ENCODE measurements at regions not wholly inside any gene's neighbourhood (a gene's known extent, or its start where the extent isn't known, plus 50 kb on each side); places are given as distances from the start of the nearest gene placed in this dataset.

DNA sequence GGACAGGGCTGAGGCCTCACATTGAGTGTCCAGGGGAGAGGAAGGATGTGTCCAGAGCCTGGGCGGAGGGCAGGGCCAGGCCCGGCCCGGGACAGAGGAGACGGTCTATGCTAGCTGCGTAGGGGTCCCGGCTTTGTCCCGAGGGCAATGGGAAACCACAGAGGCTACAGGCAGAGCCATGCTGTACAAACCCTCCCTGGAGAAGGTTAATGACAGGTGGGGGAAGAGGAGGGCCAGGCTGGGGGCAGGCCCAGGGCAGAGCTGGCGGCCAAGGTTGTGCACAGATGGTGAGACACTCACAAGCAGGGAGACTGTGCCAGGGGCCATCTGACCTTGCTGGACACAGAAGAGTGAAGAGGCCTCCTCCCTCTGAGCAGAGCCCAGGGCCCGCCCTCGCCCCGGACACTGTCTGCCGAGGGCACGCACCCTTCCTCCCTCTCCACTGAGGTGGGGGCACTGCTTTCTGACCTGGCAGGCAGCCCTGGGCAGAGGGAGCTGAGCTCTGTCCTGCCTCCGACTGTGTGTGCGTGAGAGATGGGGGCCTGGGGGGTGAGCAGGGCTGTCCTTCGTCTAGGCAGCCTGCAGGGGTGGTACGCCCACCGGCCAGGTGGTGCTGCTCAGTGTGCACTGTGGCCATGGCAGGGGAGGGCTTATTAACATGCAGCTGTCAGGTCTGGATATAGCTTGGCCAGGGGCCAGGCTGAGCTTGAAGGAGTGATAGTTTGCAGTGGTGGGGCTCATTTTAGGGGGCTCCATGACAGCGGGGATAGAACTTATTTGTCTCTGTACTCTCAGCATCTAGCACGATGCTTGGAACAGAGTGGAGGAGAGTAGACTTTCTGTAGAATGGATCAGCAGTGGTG, 75.7 kb upstream of the LRPAP1 start:
- TF ChIP-seq EZH2 (IDR thresholded peaks at IDR 0.05; ENCODE audit: borderline replicate concordance) = no peak
- TF ChIP-seq, protein P1, sequence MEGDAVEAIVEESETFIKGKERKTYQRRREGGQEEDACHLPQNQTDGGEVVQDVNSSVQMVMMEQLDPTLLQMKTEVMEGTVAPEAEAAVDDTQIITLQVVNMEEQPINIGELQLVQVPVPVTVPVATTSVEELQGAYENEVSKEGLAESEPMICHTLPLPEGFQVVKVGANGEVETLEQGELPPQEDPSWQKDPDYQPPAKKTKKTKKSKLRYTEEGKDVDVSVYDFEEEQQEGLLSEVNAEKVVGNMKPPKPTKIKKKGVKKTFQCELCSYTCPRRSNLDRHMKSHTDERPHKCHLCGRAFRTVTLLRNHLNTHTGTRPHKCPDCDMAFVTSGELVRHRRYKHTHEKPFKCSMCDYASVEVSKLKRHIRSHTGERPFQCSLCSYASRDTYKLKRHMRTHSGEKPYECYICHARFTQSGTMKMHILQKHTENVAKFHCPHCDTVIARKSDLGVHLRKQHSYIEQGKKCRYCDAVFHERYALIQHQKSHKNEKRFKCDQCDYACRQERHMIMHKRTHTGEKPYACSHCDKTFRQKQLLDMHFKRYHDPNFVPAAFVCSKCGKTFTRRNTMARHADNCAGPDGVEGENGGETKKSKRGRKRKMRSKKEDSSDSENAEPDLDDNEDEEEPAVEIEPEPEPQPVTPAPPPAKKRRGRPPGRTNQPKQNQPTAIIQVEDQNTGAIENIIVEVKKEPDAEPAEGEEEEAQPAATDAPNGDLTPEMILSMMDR (IDR thresholded peaks at IDR 0.05; ENCODE audit: poor library complexity) = no peak
- no peak for TF ChIP-seq EZH2phosphoT487 (IDR thresholded peaks at IDR 0.05; ENCODE audit: low read depth, severe bottlenecking, unreplicated experiment)

Data from hepatocyte (in vitro differentiated cells).